Cerebellar nuclear complex (tissue), 1 donor: ENCODE measurements at regions not wholly inside any gene's neighbourhood (a gene's known extent, or its start where the extent isn't known, plus 50 kb on each side); places are given as distances from the start of the nearest gene placed in this dataset.

Source experiments
- DNase-seq, 2 experiments: peaks; one replicate each; lab custom pipeline; 2025; lab: John Stamatoyannopoulos, UW

DNA sequence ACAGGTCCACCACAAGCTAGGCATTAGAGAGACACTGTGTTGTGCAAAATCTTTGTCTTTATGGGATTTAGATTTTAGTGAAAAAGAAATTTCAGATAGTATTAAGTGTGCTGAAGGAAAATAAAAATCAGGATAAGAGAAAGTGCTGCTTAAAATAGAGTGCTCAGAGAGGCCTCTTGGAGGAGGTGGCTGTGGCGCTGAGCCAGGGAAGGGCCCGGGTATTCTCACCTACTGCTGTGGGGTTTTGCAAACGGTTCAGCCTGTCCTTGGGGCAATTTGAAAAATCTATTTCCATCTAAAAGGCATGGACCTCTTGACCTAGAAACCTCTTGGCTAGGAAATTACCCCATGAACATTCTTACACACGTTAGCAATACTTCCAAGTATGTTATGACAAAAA lies 267.7 kb downstream of the TJP1 start:
- no peak for DNase-seq

DNA sequence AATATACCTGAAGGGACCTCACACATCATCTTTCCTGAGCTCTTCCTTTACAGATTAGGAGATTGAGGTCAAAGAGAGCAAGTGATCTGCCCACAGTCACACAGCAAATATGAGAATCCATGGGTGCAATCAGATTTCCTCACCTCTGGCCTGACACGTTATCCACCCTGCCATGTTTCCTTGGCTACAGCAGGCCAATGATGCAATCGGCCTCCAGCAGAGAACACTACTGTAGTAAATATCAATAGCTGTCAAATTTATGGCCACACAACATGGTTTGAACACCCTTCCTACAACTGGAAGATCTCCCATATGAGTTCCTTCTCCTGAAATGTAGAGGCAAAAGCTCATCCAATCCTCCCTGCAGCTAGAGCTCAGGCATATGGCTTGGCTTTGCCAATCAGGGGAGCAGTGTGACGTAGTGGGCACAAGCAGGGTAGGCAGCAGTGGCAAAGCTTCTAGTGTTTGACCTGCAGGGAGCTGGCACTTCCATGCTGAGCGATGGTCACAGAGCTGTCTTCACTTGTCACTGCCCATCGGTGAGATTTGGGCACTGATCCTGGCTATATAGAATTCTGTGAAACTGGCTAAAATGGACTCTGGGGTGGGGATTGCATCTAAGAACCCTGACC lies 271.3 kb downstream of the TJP1 start:
- DNase-seq = no peak

DNA sequence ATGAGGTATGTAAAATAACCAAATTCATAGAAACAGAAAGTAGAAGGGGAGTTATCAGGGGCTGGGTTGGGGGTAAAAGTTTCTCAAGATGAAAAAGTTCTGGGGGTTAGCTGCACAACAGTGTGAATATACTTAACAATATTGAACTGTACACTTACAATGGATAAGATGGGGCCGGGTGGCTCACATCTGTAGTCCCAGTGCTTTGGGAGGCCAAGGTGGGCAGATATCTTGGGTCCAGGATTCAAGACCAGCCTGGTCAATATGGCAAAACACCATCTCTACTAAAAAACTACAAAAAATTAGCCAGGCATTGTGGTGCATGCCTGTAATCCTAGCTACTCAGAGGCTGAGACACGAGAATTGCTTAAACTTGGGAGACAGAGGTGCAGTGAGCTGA lies 274.3 kb downstream of the TJP1 start:
- no peak for DNase-seq

DNA sequence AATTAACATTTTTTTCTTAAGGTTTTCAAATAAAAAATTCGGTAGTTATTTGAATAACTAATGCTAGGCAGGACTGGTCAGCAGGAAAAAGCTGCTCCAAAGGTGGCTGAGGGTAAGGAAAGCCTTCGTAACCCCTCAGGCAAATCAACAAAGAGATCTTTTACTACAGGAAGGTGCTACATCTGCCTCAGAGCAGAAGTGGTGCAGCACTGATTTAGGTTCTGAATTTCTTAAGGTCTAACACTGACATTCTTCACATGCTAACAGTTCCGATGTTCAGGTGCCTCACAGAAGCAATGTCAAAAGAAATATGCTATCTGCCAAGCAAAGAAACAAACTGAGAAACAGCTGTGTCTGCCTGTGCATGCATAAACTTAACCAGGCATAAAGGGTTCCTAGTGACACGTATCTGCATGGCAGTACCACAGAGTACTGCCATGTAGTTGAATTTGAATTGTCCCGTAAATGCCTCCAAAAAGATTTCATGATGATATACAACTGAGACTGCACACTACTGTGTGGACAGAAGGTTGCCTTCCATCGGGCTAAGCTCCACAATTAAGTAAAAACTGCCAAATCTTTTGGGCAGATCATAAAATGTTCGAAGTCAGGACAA lies 275.0 kb upstream of the NSMCE3 start:
- DNase-seq = no peak

DNA sequence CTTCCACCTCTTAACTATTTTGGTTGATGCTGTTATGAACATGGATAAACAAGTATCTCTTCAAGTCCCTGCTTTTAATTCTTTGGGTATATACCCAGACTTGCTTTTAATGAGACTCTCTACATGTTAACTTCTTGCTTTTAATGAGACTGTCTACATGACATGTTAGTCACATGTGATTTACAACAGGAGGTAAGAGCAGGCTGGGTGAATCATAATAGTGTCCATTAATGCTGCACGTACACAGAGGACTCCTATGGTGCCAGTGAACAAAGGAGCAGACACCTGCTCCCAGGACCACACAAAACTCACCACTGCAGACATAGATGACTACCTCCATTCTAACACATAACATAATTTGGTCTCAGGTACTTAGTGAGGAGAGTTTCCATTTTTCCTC lies 273.4 kb upstream of the NSMCE3 start:
- no peak for DNase-seq

DNA sequence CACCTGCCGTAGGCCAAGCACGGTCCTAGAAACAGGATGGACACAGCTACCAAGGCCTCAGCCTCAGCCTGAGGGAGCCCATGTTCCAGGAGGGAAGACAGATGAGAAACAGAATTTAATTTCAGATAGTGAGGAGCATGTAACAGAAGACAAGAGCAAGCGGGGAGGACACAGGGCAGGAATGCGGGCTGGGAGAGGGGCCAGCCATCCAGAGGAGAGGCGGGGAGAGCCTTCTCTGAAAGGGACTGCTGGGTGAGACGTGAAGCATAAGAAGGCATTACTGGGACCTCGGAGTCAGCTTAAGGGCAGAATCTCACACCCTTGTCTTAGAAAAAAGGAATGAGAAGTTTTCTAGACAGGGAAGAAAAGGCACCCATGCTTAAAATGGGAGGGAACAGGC lies 271.7 kb upstream of the NSMCE3 start:
- DNase-seq = no peak

DNA sequence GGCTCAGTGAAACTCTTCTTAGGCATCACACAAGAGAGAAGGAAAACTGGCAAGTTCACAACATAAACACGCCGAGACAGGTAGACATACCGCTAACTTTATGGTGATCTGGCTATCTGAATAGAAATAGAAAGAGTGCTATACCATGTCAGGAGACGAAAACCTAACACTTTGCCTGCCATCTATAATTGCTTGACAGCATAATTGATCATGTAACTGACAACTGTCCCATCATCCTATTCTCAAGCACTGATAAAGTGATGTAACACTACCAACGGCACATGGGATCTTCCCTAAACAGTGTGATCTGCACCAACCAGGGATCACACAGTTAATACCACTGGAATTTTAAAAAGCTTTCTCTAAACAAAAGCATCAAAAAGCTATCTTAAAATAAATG lies 270.9 kb upstream of the NSMCE3 start:
- no peak for DNase-seq

DNA sequence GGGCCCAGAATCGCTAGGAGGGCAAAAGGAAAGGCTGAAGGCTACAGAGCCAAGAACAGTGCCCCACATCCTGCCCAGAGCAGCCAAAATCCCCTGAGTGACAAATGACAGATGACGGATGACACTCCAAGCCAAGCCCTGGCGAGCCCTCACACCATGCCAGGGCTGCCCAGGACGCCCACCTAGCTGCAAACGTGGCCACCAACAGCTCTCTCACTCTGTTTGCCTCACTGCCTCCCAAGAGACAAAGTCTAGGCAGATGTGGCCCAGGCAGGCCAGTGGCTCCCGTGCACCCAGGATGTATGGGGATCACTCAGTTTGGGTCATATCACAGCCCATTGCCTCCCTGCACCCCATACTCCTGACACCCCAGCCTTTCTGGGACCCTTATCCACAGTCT lies 270.1 kb upstream of the NSMCE3 start:
- no peak for DNase-seq

DNA sequence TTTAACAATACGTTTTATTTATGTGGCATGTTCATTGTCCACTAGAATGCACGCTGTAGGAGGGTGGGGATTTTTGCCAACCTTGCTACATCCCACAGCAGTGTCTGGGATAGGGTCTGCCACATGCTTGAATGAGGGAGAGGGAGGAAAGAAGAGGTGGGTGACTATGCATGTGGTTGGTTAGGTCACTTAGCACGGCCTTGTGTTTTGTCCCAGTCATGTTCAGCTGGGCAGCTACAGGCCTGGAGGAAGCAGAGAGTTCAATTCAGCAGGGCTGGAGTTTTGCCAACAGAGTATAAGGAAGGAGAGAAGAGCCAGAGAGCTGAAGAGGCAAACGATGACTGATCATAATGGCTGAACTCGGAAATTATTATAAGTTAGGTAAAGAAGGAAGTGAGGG lies 268.4 kb upstream of the NSMCE3 start:
- no peak for DNase-seq

DNA sequence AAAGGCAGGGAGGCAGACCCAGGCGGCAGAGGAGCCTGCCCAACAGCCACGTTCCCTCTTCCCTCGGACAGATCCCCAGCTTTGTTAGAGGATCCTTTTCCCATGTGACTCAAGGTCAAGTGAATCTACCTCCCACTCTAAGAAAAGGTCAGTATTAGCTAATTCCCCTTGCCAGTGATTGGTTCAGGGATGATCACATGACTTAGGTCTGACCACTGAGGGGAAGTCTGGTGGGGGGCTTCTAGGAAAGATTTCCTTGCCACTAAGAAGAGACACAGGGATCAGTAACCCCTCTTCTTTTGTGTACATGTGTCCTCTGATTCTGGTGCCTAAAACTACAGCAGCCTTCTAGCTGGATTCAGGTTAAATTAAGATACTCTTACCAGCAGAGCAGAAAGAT lies 266.3 kb upstream of the NSMCE3 start:
- no peak for DNase-seq

DNA sequence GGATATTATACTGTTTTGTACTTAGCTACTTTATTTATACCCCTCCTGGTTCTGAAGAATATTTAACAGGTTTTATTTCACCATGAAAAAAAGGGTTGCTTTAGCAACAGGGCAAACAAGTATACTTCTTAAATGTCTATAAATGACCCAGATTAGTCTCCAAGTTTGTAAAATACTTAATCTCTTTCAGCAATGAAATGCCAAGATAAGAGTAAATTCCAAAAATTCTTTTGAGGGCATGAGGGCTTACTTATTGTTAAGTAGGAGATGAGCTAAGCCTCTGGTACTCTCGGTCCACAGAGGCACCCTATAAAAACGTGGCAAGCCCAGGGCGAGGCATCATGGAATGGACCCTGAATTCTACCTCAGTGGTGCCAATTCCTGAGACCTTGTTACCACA lies 264.8 kb upstream of the NSMCE3 start:
- DNase-seq = no peak

DNA sequence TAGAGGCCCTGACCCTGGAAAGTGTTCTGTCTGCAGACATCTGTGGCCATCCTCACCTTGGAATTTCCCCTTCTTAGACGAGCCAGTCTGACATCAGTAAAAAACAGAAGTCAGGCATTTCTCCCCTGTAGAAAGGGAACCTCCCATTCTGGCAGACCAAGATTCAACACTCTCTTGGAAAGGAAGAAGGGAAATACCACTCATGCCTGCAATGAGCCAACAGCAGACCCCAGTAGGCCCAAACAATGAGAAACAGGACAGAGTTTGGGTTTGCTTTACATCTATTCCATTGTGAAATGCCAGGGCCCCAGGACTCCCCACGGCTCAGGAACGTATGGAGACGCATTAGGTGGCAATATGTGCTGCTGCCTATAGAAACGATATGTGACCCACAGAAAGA lies 264.0 kb upstream of the NSMCE3 start:
- DNase-seq = no peak

DNA sequence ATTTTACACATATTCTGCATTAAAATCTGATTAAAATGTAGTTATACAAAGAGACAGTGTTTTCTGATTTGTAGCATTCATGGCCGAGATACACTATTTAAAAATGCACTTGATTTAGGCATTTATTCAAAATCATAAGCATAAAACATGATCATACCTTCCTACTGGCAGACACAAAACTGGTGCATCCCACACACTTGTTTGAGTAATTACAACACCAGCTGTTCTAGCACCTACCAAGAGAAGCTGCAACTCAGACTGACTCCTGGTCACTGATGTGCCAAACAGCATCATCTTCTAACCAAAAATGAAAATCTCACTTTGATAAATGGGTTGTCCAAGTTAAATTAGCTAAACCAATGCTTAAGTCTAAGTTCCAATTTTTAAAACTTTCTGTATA lies 262.7 kb upstream of the NSMCE3 start:
- no peak for DNase-seq

DNA sequence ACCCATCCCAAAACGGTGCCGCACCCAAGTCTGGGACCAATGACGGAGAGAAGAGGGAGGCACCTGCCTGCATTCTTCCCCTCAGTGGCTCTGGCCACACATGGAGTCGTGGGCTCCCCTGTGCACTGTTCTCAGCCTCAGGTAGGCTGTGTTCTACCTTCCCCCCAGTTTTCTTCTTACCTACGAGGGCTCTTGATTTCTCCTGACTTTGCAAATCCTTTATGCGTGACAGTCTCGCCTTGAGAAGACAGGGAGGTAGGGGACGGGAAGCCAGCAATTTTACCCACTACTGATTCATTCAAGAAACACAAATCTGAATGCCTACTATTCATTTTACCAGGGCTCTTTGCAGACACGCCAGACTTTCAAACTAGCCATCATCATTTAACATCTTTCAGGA lies 261.3 kb upstream of the NSMCE3 start:
- DNase-seq = no peak

DNA sequence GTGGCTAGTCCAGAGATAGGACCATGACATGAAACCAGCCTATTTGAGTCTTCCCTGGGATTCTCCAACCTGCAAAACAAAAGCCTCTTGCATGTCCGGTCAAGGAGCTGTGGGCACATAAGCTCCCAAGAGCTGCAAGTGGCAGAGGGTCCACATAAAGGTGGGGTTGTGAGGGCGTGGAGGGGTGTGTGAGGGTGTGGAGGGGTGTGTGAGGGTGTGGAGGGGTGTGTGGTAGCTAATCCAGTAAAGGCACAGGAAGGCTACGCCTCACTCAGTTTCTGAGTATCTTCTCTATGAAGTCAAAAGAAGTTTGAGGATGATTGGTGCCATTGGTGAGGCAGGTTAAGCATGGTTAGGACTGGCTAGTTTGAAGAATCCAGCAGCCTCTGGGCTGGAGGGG lies 259.4 kb upstream of the NSMCE3 start:
- DNase-seq = no peak

DNA sequence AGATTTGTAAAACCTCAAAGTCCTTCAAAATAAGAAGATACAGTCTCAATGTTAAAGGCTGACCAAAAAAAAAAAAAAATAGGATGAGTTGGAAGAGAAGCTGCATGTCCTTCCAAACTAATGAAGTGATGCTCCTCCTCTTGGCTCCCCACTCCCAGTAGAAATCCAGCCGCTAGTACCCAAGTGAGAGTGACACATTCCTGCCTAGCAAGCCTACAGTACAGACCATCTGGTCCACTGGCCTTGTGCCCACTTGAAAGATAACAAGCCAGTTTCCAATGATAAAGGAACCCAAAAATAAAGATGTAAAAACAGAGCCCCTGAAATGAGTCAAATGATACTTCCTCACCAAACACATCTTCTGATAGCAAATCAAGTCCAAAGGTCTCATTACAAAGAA lies 258.7 kb upstream of the NSMCE3 start:
- DNase-seq = no peak

DNA sequence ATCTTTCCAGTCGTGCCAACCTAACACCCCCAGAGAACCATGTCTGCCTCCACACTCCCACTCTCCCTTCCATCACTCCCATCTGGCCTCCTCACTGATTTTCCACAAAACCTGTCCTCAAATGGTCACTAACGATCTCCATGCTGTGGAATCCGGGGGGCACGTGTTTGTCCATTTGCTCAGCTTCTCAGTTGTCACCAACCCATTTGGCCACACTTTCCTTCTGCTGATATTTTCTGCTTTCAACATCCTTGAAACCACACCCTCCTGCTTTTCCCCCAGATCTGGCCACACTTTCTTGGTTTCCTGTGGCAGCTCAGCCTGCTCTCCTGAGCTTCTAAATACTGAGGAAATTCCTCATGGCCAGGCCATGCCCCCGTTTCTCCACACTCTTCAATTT lies 257.2 kb upstream of the NSMCE3 start:
- DNase-seq = no peak

DNA sequence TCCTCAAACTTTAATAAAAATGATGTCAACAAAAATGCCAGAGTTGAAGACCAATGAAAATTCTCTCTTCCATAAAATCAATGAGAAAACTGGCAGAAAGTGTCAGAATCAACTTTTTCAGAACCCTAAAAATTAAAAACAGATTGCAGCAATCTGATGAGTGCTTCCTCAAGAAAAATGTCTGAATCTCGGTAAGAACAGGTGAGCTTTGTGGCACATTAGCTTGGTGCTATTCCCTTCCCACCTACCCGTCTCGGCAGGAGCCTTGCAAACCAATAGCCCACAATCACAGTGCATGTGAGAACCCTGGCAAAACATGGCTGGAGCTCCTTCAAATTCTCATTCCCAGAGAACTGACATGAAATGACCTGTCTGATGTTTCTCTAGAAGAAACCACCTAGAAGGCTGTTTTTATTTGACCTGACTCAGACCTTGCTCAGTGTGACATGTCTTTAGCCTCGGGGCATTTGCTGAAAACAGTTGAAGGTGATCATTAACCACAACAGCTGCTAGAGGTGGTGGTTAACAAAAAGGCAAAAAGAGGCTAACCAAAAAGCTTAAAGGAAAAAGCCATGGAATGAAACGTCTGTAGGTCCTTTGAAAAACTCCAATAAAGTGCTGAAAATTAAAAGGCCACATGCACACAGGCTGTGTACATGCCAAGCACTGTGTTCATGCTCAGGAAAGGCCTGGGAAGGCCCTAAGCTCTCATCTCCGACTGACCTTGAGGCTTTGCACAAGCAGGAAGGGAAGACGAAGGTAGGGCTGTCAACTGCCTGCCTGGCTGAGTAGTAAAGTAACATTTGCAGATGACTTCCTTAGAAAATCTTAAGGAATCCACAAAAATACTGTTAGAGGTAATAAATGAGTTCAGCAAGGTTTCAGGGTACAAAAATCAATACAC lies 253.0 kb upstream of the NSMCE3 start:
- no peak for DNase-seq

DNA sequence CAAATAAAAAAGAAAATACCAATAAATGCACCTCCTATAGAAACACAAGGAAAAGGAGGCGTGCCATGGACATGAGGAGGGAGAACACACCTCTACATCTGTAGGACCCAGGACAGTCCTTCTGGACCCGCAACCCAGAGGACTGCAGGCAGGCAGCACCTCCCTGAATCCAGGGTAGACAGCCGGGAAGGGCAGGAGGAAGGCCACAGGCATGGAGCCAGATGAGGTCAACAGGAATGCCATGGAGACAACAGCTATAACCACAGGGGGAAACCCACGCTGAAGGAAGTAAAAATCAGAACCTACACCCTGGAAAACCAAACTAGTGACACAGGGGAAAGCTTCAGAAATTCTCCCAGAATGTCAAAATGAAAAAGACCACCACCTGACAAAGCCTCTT lies 248.8 kb upstream of the NSMCE3 start:
- no peak for DNase-seq

DNA sequence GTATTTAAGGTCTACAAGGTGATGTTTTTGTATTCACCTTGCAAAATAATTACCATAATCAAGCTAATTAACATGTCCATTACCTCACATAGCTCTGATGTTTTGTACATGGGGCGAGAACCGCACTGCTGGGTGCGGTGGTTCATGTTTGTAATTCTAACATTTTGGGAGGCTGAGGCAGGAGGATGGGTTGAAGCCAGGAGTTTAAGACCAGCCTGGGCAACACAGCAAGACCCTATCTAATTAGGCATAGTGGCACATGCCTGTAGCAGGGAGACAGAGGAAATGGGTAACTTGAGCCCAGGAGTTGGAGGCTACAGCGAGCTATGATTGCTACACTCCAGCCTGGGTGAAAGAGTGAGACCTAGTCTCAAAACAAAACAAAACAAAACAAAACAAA lies 248.2 kb upstream of the NSMCE3 start:
- DNase-seq = no peak

DNA sequence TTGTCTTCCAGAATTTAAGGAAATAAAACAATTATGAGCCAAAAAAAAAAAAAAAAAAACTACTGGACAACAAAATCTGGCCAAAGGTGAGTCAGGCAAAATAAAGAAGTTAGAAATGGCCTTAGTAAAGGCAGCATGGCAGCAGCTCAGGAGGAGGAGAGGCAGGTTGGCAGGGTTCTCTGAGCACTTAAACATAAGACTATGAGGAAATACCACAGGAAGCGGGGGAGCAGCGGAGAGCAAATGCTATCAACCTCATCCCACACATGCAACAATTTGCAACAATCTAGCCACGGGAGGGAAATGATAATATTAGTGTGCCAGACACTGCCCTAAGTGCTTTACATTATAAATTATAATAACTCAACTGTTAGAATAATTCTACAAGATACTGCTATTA lies 247.3 kb upstream of the NSMCE3 start:
- DNase-seq = no peak

DNA sequence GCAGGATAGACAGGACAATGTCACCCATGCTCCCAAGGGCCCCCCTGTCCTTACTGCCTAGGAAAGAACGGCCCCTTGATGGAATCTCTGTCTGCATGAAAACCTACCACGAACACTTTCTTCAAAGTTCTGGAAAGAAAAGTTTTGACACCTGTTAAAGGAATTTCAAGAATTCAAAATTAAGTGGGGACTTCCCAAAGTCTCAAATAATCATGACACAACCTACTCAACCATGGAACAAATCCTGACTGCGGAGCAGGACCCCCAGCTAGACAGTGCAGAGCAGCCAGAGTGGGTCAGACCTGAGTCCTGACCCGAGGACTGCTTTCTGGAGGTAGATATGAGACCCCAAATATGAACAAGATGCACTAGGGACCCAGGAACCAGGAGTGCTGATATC lies 245.3 kb upstream of the NSMCE3 start:
- DNase-seq = no peak

DNA sequence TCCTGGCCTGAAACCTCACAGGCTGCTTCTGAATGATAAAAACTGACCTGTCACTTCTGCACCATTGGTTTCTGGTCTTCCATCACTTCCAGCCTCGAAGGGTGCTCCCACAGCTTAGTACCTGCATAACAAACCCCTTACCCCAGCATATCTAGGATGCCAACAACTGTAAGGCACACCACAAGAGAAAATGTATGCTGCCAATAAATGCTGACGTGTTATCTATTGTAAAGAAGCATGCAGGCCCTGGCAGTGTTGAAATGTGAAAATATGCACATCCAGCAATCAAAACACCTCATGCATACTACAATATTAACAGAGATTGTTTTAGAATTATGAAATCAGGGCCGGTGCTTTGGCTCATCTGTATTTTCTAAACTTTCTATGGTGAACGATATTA lies 242.0 kb upstream of the NSMCE3 start:
- DNase-seq = no peak
